Prostate gland (tissue), 2 donors: ENCODE measurements at regions not wholly inside any gene's neighbourhood (a gene's known extent, or its start where the extent isn't known, plus 50 kb on each side); places are given as distances from the start of the nearest gene placed in this dataset.

Experiments used
- DNase-seq: peaks from one replicate; pipeline ENCODE4 v3.0.0-alpha.2; 2019; ENCODE audit warnings: low spot score
- H3K27ac ChIP-seq, 2 donors: fragments of 200-600 bp; sonication (generic); 2 replicates each; pipeline ENCODE4 v1.5.1; 2017 to 2019
- H3K27me3 ChIP-seq: fragments of 200-600 bp; sonication (generic); replicated peaks from 2 replicates; pipeline ENCODE4 v1.5.1; 2019; ENCODE audit not compliant: insufficient read depth
- H3K36me3 ChIP-seq, 2 donors: fragments of 200-600 bp; sonication (generic); 1 replicate in 1 of 2; 2 replicates in 1 of 2; pipeline versions ENCODE4 v1.5.1 to v1.8.1; 2017 to 2019
- H3K4me1 ChIP-seq: fragments of 200-600 bp; sonication (generic); replicated peaks from 2 replicates; pipeline ENCODE4 v1.5.1; 2019
- H3K4me3 ChIP-seq, 2 donors: fragments of 200-600 bp; sonication (generic); 2 replicates each; pipeline ENCODE4 v1.5.1; 2017 to 2019
- H3K9me3 ChIP-seq: fragments of 200-600 bp; sonication (generic); 2 replicates; pipeline ENCODE4 v1.5.1; 2017
- CTCF ChIP-seq, 4 experiments: fragments of 200-600 bp in 2 of 4; fragments of 450-650 bp in 2 of 4; sonication (generic) in 2 of 4; IDR thresholded peaks; 1 replicate in 3 of 4; 2 replicates in 1 of 4; pipeline ENCODE4 v1.5.1; 2016 to 2019; ENCODE audit warnings: antibody characterized with exemption in 4 of 4, mild to moderate bottlenecking in 2 of 4, moderate library complexity in 2 of 4
- POLR2A ChIP-seq: fragments of 450-650 bp; IDR thresholded peaks from one replicate; pipeline ENCODE4 v1.6.1; 2016; ENCODE audit warnings: antibody characterized with exemption, mild to moderate bottlenecking
- POLR2AphosphoS5 ChIP-seq: sonication (generic); formaldehyde crosslinking; IDR thresholded peaks from one replicate; pipeline ENCODE4 v1.6.1; 2017; ENCODE audit warnings: antibody characterized with exemption
- WGBS: methylation state at CpG from one replicate; pipeline ENCODE4 v1.1.5; 2018; 5-methylcytosine and 5-hydroxymethylcytosine counted together
- intact Hi-C: fragments of 100-400 bp; cut with DNase I; formaldehyde crosslinking; loops from one replicate; pipeline ENCODE4 v1.14.2; 2022

GRCh38 chr1:116310180-116310579, 62.9 kb upstream of the ATP1A1 start:
- H3K27me3 ChIP-seq: no peaks in the 10 kb centered on the region
- peaks cover 10% of the 10 kb centered on the region for H3K4me1 ChIP-seq
- no peaks in the 10 kb centered on the region for H3K9me3 ChIP-seq
- no peak for TF ChIP-seq POLR2AphosphoS5
- TF ChIP-seq POLR2A: no peak
- TF ChIP-seq CTCF (IDR thresholded peaks at IDR 0.05): no peak
- H3K36me3 ChIP-seq: no peaks in the 10 kb centered on the region
- 58% methylated on average over 4 of the region's 4 CpGs for WGBS
- H3K27ac ChIP-seq: no peak overlapping the region
- no peak overlapping the region for H3K4me3 ChIP-seq
- no peak for DNase-seq
- intact Hi-C loops: no loop called here

- Histone ChIP-seq H3K4me1 (peaks cover 10% of the 10 kb centered on the region), H3K4me3 (no peak overlapping the region), H3K9me3 (no peaks in the 10 kb centered on the region), H3K27ac (peak overlapping the region; percentile 60 to 79), H3K27me3 (no peaks in the 10 kb centered on the region), H3K36me3 (no peaks in the 10 kb centered on the region)
- intact Hi-C loops: no loop called here
- TF ChIP-seq POLR2AphosphoS5: no peak
- TF ChIP-seq POLR2A: no peak
- no peak for TF ChIP-seq CTCF (IDR thresholded peaks at IDR 0.05)
- no peak for DNase-seq
- 84% methylated on average over 9 of the region's 9 CpGs for WGBS
Measured at GRCh38 chr1:116311193-116311592, 61.9 kb upstream of the ATP1A1 start.

- TF ChIP-seq CTCF (IDR thresholded peaks at IDR 0.05) (no peak), POLR2A (no peak), POLR2AphosphoS5 (peak; percentile 36)
- H3K4me1 ChIP-seq: peaks cover 10% of the 10 kb centered on the region
- intact Hi-C loops: no loop called here
- DNase-seq: no peak
- H3K27ac ChIP-seq: peak overlapping the region; percentile 60 to 79
- no peaks in the 10 kb centered on the region for H3K36me3 ChIP-seq
- WGBS: 37% methylated on average over 15 of the region's 15 CpGs
- no peaks in the 10 kb centered on the region for H3K27me3 ChIP-seq
- H3K4me3 ChIP-seq: no peak overlapping the region
- H3K9me3 ChIP-seq: no peaks in the 10 kb centered on the region
Measured at GRCh38 chr1:116311756-116312680, 61.0 kb upstream of the ATP1A1 start.

- no peak for TF ChIP-seq POLR2AphosphoS5
- TF ChIP-seq CTCF (IDR thresholded peaks at IDR 0.05): no peak
- TF ChIP-seq POLR2A: no peak
- Histone ChIP-seq H3K4me1 (peaks cover 10% of the 10 kb centered on the region), H3K27me3 (no peaks in the 10 kb centered on the region), H3K36me3 (no peaks in the 10 kb centered on the region), H3K4me3 (no peak overlapping the region), H3K27ac (peak overlapping the region; percentile 60 to 79), H3K9me3 (no peaks in the 10 kb centered on the region)
- WGBS: 75% methylated on average over 2 of the region's 2 CpGs
- intact Hi-C loops: no loop called here
- DNase-seq: no peak
Measured at GRCh38 chr1:116312681-116313069, 60.4 kb upstream of the ATP1A1 start.

GRCh38 chr1:116313776-116314175, 59.3 kb upstream of the ATP1A1 start:
- DNase-seq: no peak
- 95% methylated on average over 2 of the region's 2 CpGs for WGBS
- Histone ChIP-seq H3K4me1 (peaks cover 10% of the 10 kb centered on the region), H3K27me3 (no peaks in the 10 kb centered on the region), H3K36me3 (no peaks in the 10 kb centered on the region), H3K4me3 (no peak overlapping the region), H3K27ac (no peak overlapping the region), H3K9me3 (no peaks in the 10 kb centered on the region)
- intact Hi-C loops: no loop called here
- TF ChIP-seq CTCF (IDR thresholded peaks at IDR 0.05): no peak
- TF ChIP-seq POLR2AphosphoS5: no peak
- TF ChIP-seq POLR2A: no peak
